GM12872 (cell line): ENCODE measurements at regions not wholly inside any gene's neighbourhood (a gene's known extent, or its start where the extent isn't known, plus 50 kb on each side); places are given as distances from the start of the nearest gene placed in this dataset.

ENCODE experiments used
- CTCF ChIP-seq: IDR thresholded peaks from 3 replicates; pipeline ENCODE4 v1.5.1; 2011; ENCODE audit warnings: low read depth, mild to moderate bottlenecking, low read length, moderate library complexity; ENCODE audit not compliant: insufficient read depth

GRCh38 chr1:104989012-104989411 is 1239.3 kb downstream of the AMY1C start:
- TF ChIP-seq CTCF = no peak

GRCh38 chr1:104991702-104992101 is 1242.0 kb downstream of the AMY1C start:
- no peak for TF ChIP-seq CTCF

GRCh38 chr1:105000793-105001192 is 1251.1 kb downstream of the AMY1C start:
- TF ChIP-seq CTCF = no peak

GRCh38 chr1:105004515-105004914 is 1254.8 kb downstream of the AMY1C start:
- no peak for TF ChIP-seq CTCF

GRCh38 chr1:105005594-105006195 is 1256.0 kb downstream of the AMY1C start:
- no peak for TF ChIP-seq CTCF

GRCh38 chr1:105017587-105017986 is 1267.9 kb downstream of the AMY1C start:
- no peak for TF ChIP-seq CTCF

GRCh38 chr1:105023719-105024118 is 1274.0 kb downstream of the AMY1C start:
- no peak for TF ChIP-seq CTCF
